ENCODE measurements at regions not wholly inside any gene's neighbourhood (a gene's known extent, or its start where the extent isn't known, plus 50 kb on each side); places are given as distances from the start of the nearest gene placed in this dataset.

DNA sequence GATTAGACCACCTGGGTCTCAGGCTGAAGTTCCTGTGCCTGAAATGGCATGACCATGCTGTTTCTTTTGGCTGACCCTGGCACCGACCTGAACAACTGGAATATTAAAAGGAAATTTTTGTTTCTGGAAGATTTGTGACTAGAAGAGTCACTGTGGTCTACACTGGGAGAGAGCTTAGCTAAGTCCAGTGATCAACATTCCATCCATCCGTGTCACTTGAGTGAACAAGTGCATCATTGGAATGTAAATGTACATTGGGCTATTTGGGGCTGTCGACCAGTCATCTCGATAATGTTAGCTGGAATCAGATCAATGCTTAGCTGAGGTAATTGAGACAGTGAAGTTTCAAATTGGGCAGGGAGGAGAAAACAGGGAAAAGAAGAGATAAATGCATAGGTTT, 95.4 kb upstream of the CCDC85A start:
- Histone ChIP-seq H3K27me3 (ENCODE audit: low read length) (no peaks in the 10 kb centered on the region), H3K9me2 (replicated peaks; ENCODE audit: insufficient read depth, low read length) (no peaks in the 10 kb centered on the region), H3K27ac (ENCODE audit: low read depth, low read length) (no peak overlapping the region), H3F3A (ENCODE audit: insufficient read depth) (no peaks in the 10 kb centered on the region), H3K79me2 (ENCODE audit: insufficient read depth, low read length) (no peaks in the 10 kb centered on the region), H3K36me3 (ENCODE audit: low read length) (no peaks in the 10 kb centered on the region), H3K9ac (ENCODE audit: low read length) (no peak overlapping the region), H4K20me1 (ENCODE audit: low read depth, low read length) (no peaks in the 10 kb centered on the region), H3K9me3 (ENCODE audit: insufficient read depth, low read length) (no peaks in the 10 kb centered on the region), H3K4me2 (ENCODE audit: low read depth, low read length, poor library complexity, severe bottlenecking) (no peak overlapping the region), H3K4me3 (ENCODE audit: insufficient read depth, low read length, poor library complexity, severe bottlenecking) (no peak overlapping the region), H2AFZ (ENCODE audit: low read depth, low read length, severe bottlenecking) (no peak overlapping the region)
- no peak for TF ChIP-seq EZH2phosphoT487 (conservative IDR thresholded peaks at IDR 0.05; ENCODE audit: low read length)
- TF ChIP-seq, protein P1, sequence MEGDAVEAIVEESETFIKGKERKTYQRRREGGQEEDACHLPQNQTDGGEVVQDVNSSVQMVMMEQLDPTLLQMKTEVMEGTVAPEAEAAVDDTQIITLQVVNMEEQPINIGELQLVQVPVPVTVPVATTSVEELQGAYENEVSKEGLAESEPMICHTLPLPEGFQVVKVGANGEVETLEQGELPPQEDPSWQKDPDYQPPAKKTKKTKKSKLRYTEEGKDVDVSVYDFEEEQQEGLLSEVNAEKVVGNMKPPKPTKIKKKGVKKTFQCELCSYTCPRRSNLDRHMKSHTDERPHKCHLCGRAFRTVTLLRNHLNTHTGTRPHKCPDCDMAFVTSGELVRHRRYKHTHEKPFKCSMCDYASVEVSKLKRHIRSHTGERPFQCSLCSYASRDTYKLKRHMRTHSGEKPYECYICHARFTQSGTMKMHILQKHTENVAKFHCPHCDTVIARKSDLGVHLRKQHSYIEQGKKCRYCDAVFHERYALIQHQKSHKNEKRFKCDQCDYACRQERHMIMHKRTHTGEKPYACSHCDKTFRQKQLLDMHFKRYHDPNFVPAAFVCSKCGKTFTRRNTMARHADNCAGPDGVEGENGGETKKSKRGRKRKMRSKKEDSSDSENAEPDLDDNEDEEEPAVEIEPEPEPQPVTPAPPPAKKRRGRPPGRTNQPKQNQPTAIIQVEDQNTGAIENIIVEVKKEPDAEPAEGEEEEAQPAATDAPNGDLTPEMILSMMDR (IDR thresholded peaks at IDR 0.05; ENCODE audit: insufficient read depth, low read length, poor library complexity, severe bottlenecking), result no peak

DNA sequence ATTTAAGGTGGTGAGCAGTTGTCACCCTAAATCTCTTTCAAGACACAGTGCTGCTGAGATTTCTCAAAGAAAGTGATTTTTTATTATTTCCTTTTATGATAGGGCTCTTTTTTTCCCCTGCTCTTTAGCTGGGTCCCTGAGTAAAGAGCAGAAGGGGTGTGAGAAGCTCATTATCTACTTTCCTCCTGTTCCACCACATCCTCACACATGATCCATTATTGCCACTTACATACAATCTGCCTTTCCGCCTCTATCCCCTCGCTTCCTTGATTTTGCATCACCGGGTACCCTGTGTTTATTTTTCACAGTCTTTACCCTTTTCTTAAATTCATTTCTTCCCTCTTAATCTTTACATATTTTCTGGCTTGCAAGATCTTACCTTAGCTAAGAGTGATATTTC, 93.9 kb upstream of the CCDC85A start:
- no peaks in the 10 kb centered on the region for H4K20me1 ChIP-seq (ENCODE audit: low read depth, low read length)
- no peaks in the 10 kb centered on the region for H3K79me2 ChIP-seq (ENCODE audit: insufficient read depth, low read length)
- H3K27me3 ChIP-seq (ENCODE audit: low read length), result no peaks in the 10 kb centered on the region
- no peaks in the 10 kb centered on the region for H3F3A ChIP-seq (ENCODE audit: insufficient read depth)
- H3K4me2 ChIP-seq (ENCODE audit: low read depth, low read length, poor library complexity, severe bottlenecking), result no peak overlapping the region
- no peak overlapping the region for H3K4me3 ChIP-seq (ENCODE audit: insufficient read depth, low read length, poor library complexity, severe bottlenecking)
- no peaks in the 10 kb centered on the region for H3K9me3 ChIP-seq (ENCODE audit: insufficient read depth, low read length)
- no peaks in the 10 kb centered on the region for H3K9me2 ChIP-seq (replicated peaks; ENCODE audit: insufficient read depth, low read length)
- TF ChIP-seq EZH2phosphoT487 (conservative IDR thresholded peaks at IDR 0.05; ENCODE audit: low read length), result no peak
- TF ChIP-seq, protein P1 (IDR thresholded peaks at IDR 0.05; ENCODE audit: insufficient read depth, low read length, poor library complexity, severe bottlenecking), result no peak
- no peak overlapping the region for H3K9ac ChIP-seq (ENCODE audit: low read length)
- H3K27ac ChIP-seq (ENCODE audit: low read depth, low read length), result no peak overlapping the region
- H2AFZ ChIP-seq (ENCODE audit: low read depth, low read length, severe bottlenecking), result no peak overlapping the region
- H3K36me3 ChIP-seq (ENCODE audit: low read length), result no peaks in the 10 kb centered on the region

DNA sequence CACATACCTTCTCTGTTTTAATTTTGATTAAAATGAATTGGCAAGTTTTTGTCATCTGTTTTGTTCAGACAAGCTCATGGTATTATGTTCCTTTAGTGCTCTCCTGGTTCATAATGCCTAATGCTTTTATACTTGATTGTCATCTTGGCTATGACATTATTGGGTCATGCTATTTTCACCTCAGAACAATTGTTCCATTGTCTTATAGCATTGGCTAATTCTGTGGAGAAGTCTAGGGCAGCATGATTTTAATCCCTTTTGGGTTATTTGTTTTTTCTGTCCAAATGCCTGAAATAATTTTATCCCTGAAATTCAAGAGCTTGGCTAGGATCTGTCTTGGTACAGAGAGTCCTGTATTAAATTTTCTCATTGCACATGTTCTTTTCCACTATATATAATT, 83.8 kb upstream of the CCDC85A start:
- H3F3A ChIP-seq (ENCODE audit: insufficient read depth), result no peaks in the 10 kb centered on the region
- no peak overlapping the region for H3K4me2 ChIP-seq (ENCODE audit: low read depth, low read length, poor library complexity, severe bottlenecking)
- H3K9me2 ChIP-seq (replicated peaks; ENCODE audit: insufficient read depth, low read length), result no peaks in the 10 kb centered on the region
- H3K4me3 ChIP-seq (ENCODE audit: insufficient read depth, low read length, poor library complexity, severe bottlenecking), result no peak overlapping the region
- H3K79me2 ChIP-seq (ENCODE audit: insufficient read depth, low read length), result no peaks in the 10 kb centered on the region
- H3K27me3 ChIP-seq (ENCODE audit: low read length), result no peaks in the 10 kb centered on the region
- H4K20me1 ChIP-seq (ENCODE audit: low read depth, low read length), result no peaks in the 10 kb centered on the region
- H3K27ac ChIP-seq (ENCODE audit: low read depth, low read length), result no peak overlapping the region
- H3K9me3 ChIP-seq (ENCODE audit: insufficient read depth, low read length), result no peaks in the 10 kb centered on the region
- H3K9ac ChIP-seq (ENCODE audit: low read length), result no peak overlapping the region
- no peak overlapping the region for H2AFZ ChIP-seq (ENCODE audit: low read depth, low read length, severe bottlenecking)
- TF ChIP-seq, protein P1 (IDR thresholded peaks at IDR 0.05; ENCODE audit: insufficient read depth, low read length, poor library complexity, severe bottlenecking), result no peak
- TF ChIP-seq EZH2phosphoT487 (conservative IDR thresholded peaks at IDR 0.05; ENCODE audit: low read length), result no peak
- H3K36me3 ChIP-seq (ENCODE audit: low read length), result no peaks in the 10 kb centered on the region
